ENCODE measurements at regions not wholly inside any gene's neighbourhood (a gene's known extent, or its start where the extent isn't known, plus 50 kb on each side); places are given as distances from the start of the nearest gene placed in this dataset.

GRCh38 chr4:140212194-140212593, 58.2 kb upstream of the MAML3 start:
- TF ChIP-seq CTCF (IDR thresholded peaks at IDR 0.05) = no peak
- TF ChIP-seq EZH2 (IDR thresholded peaks at IDR 0.05; ENCODE audit: borderline replicate concordance, insufficient read depth, low read depth, low read length, poor library complexity, severe bottlenecking) = no peak

All from B cell (primary cell).